ENCODE measurements at regions not wholly inside any gene's neighbourhood (a gene's known extent, or its start where the extent isn't known, plus 50 kb on each side); places are given as distances from the start of the nearest gene placed in this dataset.

- TF ChIP-seq FOXP2 (optimal IDR thresholded peaks at IDR 0.05; ENCODE audit: borderline replicate concordance, extremely low read depth, extremely low read length, insufficient read depth) (no peak), POLR2AphosphoS5 (IDR thresholded peaks at IDR 0.05; ENCODE audit: low read depth, low read length) (no peak)
Observed at GRCh38 chr1:47616036-47616435, 178.2 kb downstream of the FOXD2 start.

- TF ChIP-seq REST (IDR thresholded peaks at IDR 0.05; ENCODE audit: insufficient read depth in 1 of 2, low read depth in 2 of 2, low read length in 2 of 2), result no peak
- TF ChIP-seq POLR2AphosphoS5 (IDR thresholded peaks at IDR 0.05; ENCODE audit: low read depth, low read length), result no peak
- TF ChIP-seq SIN3A (IDR thresholded peaks at IDR 0.05; ENCODE audit: borderline replicate concordance, insufficient read depth, low read length), result no peak
- no peak for TF ChIP-seq TAF1 (IDR thresholded peaks at IDR 0.05; ENCODE audit: borderline replicate concordance, insufficient read depth, low read length)
- no peak for TF ChIP-seq FOXP2 (optimal IDR thresholded peaks at IDR 0.05; ENCODE audit: borderline replicate concordance, extremely low read depth, extremely low read length, insufficient read depth)
Observed at GRCh38 chr1:47616906-47617305, 179.1 kb downstream of the FOXD2 start.

- TF ChIP-seq REST (IDR thresholded peaks at IDR 0.05; ENCODE audit: insufficient read depth in 1 of 2, low read depth in 2 of 2, low read length in 2 of 2) (no peak), FOXP2 (optimal IDR thresholded peaks at IDR 0.05; ENCODE audit: borderline replicate concordance, extremely low read depth, extremely low read length, insufficient read depth) (no peak), TAF1 (IDR thresholded peaks at IDR 0.05; ENCODE audit: borderline replicate concordance, insufficient read depth, low read length) (no peak), POLR2AphosphoS5 (IDR thresholded peaks at IDR 0.05; ENCODE audit: low read depth, low read length) (no peak), SIN3A (IDR thresholded peaks at IDR 0.05; ENCODE audit: borderline replicate concordance, insufficient read depth, low read length) (no peak)
Observed at GRCh38 chr1:47617381-47618221, 179.8 kb downstream of the FOXD2 start.

- no peak for TF ChIP-seq REST (IDR thresholded peaks at IDR 0.05; ENCODE audit: insufficient read depth in 1 of 2, low read depth in 2 of 2, low read length in 2 of 2)
- TF ChIP-seq POLR2AphosphoS5 (IDR thresholded peaks at IDR 0.05; ENCODE audit: low read depth, low read length), result no peak
- TF ChIP-seq FOXP2 (optimal IDR thresholded peaks at IDR 0.05; ENCODE audit: borderline replicate concordance, extremely low read depth, extremely low read length, insufficient read depth), result no peak
- TF ChIP-seq TAF1 (IDR thresholded peaks at IDR 0.05; ENCODE audit: borderline replicate concordance, insufficient read depth, low read length), result no peak
- no peak for TF ChIP-seq SIN3A (IDR thresholded peaks at IDR 0.05; ENCODE audit: borderline replicate concordance, insufficient read depth, low read length)
Observed at GRCh38 chr1:47618222-47618720, 180.4 kb downstream of the FOXD2 start.

GRCh38 chr1:47618830-47619229 lies 181.0 kb downstream of the FOXD2 start:
- TF ChIP-seq REST (IDR thresholded peaks at IDR 0.05; ENCODE audit: insufficient read depth in 1 of 2, low read depth in 2 of 2, low read length in 2 of 2) (no peak), FOXP2 (optimal IDR thresholded peaks at IDR 0.05; ENCODE audit: borderline replicate concordance, extremely low read depth, extremely low read length, insufficient read depth) (no peak), POLR2AphosphoS5 (IDR thresholded peaks at IDR 0.05; ENCODE audit: low read depth, low read length) (no peak), SIN3A (IDR thresholded peaks at IDR 0.05; ENCODE audit: borderline replicate concordance, insufficient read depth, low read length) (no peak), TAF1 (IDR thresholded peaks at IDR 0.05; ENCODE audit: borderline replicate concordance, insufficient read depth, low read length) (no peak)
